ENCODE measurements at regions not wholly inside any gene's neighbourhood (a gene's known extent, or its start where the extent isn't known, plus 50 kb on each side); places are given as distances from the start of the nearest gene placed in this dataset.

DNA sequence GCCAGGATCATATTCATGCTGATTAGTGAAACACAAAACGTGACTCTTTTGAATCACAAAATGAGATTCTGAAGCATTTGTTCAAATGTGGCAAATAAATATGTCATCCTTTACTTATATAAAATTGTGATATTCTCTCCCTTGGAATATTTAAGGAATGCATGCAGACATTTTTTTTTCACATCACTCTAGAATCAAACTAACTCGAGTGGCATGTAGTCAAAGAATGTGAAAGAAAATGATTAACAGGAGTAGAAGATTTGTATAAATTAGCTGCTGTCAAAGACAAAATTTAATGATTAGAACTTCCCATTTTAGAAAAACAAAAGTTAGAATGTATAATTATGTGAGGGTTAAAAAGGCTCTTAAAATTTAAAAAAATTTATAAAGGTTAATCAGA is 721.0 kb upstream of the FAM98A start:
- no peak for DNase-seq (ENCODE audit: low spot score, unreplicated experiment)
- TF ChIP-seq, protein P1, sequence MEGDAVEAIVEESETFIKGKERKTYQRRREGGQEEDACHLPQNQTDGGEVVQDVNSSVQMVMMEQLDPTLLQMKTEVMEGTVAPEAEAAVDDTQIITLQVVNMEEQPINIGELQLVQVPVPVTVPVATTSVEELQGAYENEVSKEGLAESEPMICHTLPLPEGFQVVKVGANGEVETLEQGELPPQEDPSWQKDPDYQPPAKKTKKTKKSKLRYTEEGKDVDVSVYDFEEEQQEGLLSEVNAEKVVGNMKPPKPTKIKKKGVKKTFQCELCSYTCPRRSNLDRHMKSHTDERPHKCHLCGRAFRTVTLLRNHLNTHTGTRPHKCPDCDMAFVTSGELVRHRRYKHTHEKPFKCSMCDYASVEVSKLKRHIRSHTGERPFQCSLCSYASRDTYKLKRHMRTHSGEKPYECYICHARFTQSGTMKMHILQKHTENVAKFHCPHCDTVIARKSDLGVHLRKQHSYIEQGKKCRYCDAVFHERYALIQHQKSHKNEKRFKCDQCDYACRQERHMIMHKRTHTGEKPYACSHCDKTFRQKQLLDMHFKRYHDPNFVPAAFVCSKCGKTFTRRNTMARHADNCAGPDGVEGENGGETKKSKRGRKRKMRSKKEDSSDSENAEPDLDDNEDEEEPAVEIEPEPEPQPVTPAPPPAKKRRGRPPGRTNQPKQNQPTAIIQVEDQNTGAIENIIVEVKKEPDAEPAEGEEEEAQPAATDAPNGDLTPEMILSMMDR (IDR thresholded peaks at IDR 0.05; ENCODE audit: unreplicated experiment): no peak
- no peaks in the 10 kb centered on the region for H3K36me3 Mint-ChIP-seq (ENCODE audit: insufficient read depth)
- no peaks in the 10 kb centered on the region for H3K9me3 Mint-ChIP-seq (ENCODE audit: low read depth)
- no peak overlapping the region for H3K27ac Mint-ChIP-seq
- H3K4me3 Mint-ChIP-seq (ENCODE audit: low read depth): no peak overlapping the region
- no peaks in the 10 kb centered on the region for H3K4me1 Mint-ChIP-seq (ENCODE audit: low read depth)
- no peaks in the 10 kb centered on the region for H3K27me3 Mint-ChIP-seq

DNA sequence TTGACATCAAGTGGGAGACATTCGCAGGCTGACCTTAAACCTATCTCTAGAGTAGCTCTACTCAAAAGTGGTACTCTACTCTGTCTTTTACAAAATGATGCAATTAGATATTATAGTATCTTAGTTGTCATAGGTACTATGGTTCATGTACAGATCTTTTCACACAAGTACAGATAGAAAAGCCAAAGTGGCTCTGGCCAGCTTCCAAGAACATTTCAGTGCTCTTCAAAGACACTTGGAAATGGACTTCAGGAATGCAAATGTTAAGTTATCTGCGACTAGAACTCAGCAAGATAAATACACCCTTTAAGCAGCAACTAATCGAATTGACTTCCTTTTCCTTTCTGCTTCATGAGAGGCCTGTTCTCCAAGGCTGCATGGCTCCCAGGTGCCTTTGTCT is 718.7 kb upstream of the FAM98A start:
- H3K9me3 Mint-ChIP-seq (ENCODE audit: low read depth): no peaks in the 10 kb centered on the region
- no peaks in the 10 kb centered on the region for H3K36me3 Mint-ChIP-seq (ENCODE audit: insufficient read depth)
- TF ChIP-seq, protein P1 (IDR thresholded peaks at IDR 0.05; ENCODE audit: unreplicated experiment): no peak
- H3K4me1 Mint-ChIP-seq (ENCODE audit: low read depth): no peaks in the 10 kb centered on the region
- no peak overlapping the region for H3K27ac Mint-ChIP-seq
- no peak for DNase-seq (ENCODE audit: low spot score, unreplicated experiment)
- H3K4me3 Mint-ChIP-seq (ENCODE audit: low read depth): no peak overlapping the region
- no peaks in the 10 kb centered on the region for H3K27me3 Mint-ChIP-seq

DNA sequence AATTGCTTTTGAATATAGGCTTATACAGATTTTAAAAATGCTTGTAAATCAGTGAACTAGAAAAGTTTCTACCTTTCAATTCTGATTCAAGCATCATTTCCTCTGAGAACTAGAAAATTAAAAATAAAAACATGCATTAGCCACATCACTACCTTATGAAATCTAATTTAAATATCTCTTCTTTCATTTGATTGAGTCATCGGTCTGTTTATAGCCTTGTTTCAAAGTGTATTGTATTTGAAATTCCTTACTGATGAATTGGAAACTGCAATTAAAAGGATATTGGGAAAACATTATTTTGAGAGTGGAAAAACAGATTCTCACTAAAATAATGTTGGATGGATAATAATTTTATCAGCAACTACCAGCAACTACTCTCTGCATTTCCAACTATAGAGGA is 717.7 kb upstream of the FAM98A start:
- Mint-ChIP-seq H3K4me1 (ENCODE audit: low read depth) (no peaks in the 10 kb centered on the region), H3K9me3 (ENCODE audit: low read depth) (peaks cover 3% of the 10 kb centered on the region), H3K27ac (no peak overlapping the region), H3K27me3 (no peaks in the 10 kb centered on the region), H3K4me3 (ENCODE audit: low read depth) (no peak overlapping the region), H3K36me3 (ENCODE audit: insufficient read depth) (no peaks in the 10 kb centered on the region)
- no peak for DNase-seq (ENCODE audit: low spot score, unreplicated experiment)
- TF ChIP-seq, protein P1 (IDR thresholded peaks at IDR 0.05; ENCODE audit: unreplicated experiment): no peak

DNA sequence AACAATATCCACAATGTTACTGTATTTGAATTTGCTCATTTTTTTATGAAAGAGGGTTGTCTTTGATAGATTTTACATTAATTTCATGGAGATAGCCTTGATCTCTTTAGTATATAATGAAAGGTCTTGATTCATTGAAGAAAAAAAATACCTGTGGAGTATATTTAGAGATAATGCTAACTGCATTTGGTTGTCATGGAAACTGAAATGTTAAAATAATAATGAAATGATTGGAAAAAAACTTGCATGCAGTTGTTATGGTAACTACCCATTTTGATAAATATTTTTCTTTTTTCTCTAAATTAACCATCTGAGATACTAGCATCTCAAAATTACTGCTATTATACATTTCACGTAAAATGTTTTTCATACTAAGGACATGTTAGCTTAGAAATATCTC is 712.7 kb upstream of the FAM98A start:
- no peaks in the 10 kb centered on the region for H3K36me3 Mint-ChIP-seq (ENCODE audit: insufficient read depth)
- TF ChIP-seq, protein P1 (IDR thresholded peaks at IDR 0.05; ENCODE audit: unreplicated experiment): no peak
- peaks cover 3% of the 10 kb centered on the region for H3K9me3 Mint-ChIP-seq (ENCODE audit: low read depth)
- H3K27me3 Mint-ChIP-seq: no peaks in the 10 kb centered on the region
- DNase-seq (ENCODE audit: low spot score, unreplicated experiment): no peak
- no peak overlapping the region for H3K4me3 Mint-ChIP-seq (ENCODE audit: low read depth)
- no peak overlapping the region for H3K27ac Mint-ChIP-seq
- H3K4me1 Mint-ChIP-seq (ENCODE audit: low read depth): no peaks in the 10 kb centered on the region

DNA sequence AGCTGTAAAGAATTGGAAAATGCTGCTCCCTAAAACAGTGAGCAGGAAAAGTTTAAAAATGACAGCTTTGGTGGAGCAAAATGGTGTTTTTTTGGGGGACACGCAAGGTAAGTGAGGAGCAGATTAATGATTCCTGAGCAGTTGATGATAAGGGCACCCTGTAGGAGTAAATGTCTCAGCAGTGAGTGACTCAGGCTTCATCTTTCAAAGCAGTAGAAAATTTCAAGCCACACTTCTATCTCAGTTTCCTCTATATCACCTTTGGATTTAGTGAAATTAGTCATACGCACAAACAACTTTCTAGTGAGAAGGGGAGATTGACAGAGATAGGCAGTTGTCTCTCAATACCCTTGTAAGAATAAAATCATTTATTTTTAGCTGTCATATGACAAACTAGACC is 709.0 kb upstream of the FAM98A start:
- no peak for DNase-seq (ENCODE audit: low spot score, unreplicated experiment)
- H3K27ac Mint-ChIP-seq: no peak overlapping the region
- TF ChIP-seq, protein P1 (IDR thresholded peaks at IDR 0.05; ENCODE audit: unreplicated experiment): no peak
- H3K27me3 Mint-ChIP-seq: no peaks in the 10 kb centered on the region
- H3K4me3 Mint-ChIP-seq (ENCODE audit: low read depth): no peak overlapping the region
- no peaks in the 10 kb centered on the region for H3K4me1 Mint-ChIP-seq (ENCODE audit: low read depth)
- no peaks in the 10 kb centered on the region for H3K36me3 Mint-ChIP-seq (ENCODE audit: insufficient read depth)
- H3K9me3 Mint-ChIP-seq (ENCODE audit: low read depth): peaks cover 3% of the 10 kb centered on the region
